ENCODE measurements at regions not wholly inside any gene's neighbourhood (a gene's known extent, or its start where the extent isn't known, plus 50 kb on each side); places are given as distances from the start of the nearest gene placed in this dataset.

- TF ChIP-seq, protein P1, sequence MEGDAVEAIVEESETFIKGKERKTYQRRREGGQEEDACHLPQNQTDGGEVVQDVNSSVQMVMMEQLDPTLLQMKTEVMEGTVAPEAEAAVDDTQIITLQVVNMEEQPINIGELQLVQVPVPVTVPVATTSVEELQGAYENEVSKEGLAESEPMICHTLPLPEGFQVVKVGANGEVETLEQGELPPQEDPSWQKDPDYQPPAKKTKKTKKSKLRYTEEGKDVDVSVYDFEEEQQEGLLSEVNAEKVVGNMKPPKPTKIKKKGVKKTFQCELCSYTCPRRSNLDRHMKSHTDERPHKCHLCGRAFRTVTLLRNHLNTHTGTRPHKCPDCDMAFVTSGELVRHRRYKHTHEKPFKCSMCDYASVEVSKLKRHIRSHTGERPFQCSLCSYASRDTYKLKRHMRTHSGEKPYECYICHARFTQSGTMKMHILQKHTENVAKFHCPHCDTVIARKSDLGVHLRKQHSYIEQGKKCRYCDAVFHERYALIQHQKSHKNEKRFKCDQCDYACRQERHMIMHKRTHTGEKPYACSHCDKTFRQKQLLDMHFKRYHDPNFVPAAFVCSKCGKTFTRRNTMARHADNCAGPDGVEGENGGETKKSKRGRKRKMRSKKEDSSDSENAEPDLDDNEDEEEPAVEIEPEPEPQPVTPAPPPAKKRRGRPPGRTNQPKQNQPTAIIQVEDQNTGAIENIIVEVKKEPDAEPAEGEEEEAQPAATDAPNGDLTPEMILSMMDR (IDR thresholded peaks at IDR 0.05) = no peak
- Histone ChIP-seq H3K36me3 (no peaks in the 10 kb centered on the region), H3K27ac (no peak overlapping the region), H3K9me3 (no peaks in the 10 kb centered on the region), H3K27me3 (peaks cover 10% of the 10 kb centered on the region), H3K4me1 (ENCODE audit: control insufficient read depth in 1 of 2, insufficient read depth in 1 of 2, low read depth in 1 of 2, low read length in 1 of 2) (no peaks in the 10 kb centered on the region), H3K4me3 (ENCODE audit: low read depth in 1 of 2, low read length in 1 of 2) (no peak overlapping the region)
Measured at GRCh38 chr1:230517326-230517725, 91.2 kb upstream of the PGBD5 start.

DNA sequence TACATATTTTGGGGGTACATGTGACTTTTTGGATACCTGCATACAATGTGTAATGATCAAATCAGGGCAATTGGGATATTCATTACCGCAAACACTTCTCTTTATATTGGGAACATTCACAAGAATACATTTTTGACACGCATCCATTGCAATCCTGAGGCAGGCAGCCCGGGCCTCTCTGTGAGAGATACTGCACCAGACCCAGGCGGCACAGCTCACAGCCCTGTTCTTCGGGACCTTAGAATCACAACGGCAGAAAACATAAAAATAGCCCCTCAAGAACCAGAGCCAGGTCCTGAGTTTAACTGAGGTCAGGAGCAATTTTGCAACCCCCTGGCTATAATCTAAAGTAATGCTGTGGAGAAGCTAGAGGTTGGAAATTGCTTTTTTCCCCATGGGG, 90.8 kb upstream of the PGBD5 start:
- no peak overlapping the region for H3K27ac ChIP-seq
- TF ChIP-seq, protein P1 (IDR thresholded peaks at IDR 0.05) = no peak
- H3K27me3 ChIP-seq = peaks cover 10% of the 10 kb centered on the region
- H3K4me3 ChIP-seq (ENCODE audit: low read depth in 1 of 2, low read length in 1 of 2) = no peak overlapping the region
- no peaks in the 10 kb centered on the region for H3K9me3 ChIP-seq
- no peaks in the 10 kb centered on the region for H3K36me3 ChIP-seq
- H3K4me1 ChIP-seq (ENCODE audit: control insufficient read depth in 1 of 2, insufficient read depth in 1 of 2, low read depth in 1 of 2, low read length in 1 of 2) = no peaks in the 10 kb centered on the region

DNA sequence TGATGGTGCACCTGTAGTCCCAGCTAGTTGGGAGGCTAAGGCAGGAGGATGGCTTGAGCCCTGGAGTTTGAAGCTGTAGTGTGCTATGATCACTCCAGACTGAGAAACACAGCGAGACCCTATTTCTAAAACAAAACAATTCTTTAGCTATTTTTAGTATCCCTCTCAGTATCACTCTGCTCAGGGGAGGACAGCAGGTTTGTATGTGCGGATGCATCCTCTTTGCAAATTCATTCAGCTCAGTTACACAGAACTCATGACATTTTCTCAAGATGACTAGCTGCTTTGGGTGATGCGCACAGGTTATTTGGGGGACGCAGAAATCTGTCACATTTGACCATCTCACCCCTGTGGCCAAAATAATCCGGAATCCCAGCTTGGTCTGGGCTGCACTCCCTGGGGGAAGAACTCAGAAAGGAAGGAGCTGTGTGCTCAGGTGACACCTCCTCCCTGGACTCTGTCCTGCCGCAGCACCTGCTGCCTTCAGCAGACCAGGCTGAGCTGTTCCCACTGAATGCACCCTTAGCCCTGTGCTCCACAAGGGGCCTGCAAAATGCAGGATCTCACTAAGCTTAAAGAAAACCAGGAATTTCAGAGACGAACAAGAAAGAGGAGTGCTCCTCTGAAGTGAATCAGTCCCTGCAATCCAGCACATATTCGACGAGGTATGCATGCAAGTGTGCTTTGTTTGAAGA, 89.5 kb upstream of the PGBD5 start:
- Histone ChIP-seq H3K27me3 (peaks cover 10% of the 10 kb centered on the region), H3K27ac (no peak overlapping the region), H3K4me3 (ENCODE audit: low read depth in 1 of 2, low read length in 1 of 2) (no peak overlapping the region), H3K36me3 (no peaks in the 10 kb centered on the region), H3K4me1 (ENCODE audit: control insufficient read depth in 1 of 2, insufficient read depth in 1 of 2, low read depth in 1 of 2, low read length in 1 of 2) (no peaks in the 10 kb centered on the region), H3K9me3 (no peaks in the 10 kb centered on the region)
- TF ChIP-seq, protein P1 (IDR thresholded peaks at IDR 0.05) = no peak

- peaks cover 7% of the 10 kb centered on the region for H3K27me3 ChIP-seq
- H3K36me3 ChIP-seq = no peaks in the 10 kb centered on the region
- H3K4me3 ChIP-seq (ENCODE audit: low read depth in 1 of 2, low read length in 1 of 2) = no peak overlapping the region
- no peaks in the 10 kb centered on the region for H3K4me1 ChIP-seq (ENCODE audit: control insufficient read depth in 1 of 2, insufficient read depth in 1 of 2, low read depth in 1 of 2, low read length in 1 of 2)
- TF ChIP-seq, protein P1 (IDR thresholded peaks at IDR 0.05) = no peak
- H3K27ac ChIP-seq = no peak overlapping the region
- H3K9me3 ChIP-seq = no peaks in the 10 kb centered on the region
Measured at GRCh38 chr1:230510496-230510895, 84.4 kb upstream of the PGBD5 start.

DNA sequence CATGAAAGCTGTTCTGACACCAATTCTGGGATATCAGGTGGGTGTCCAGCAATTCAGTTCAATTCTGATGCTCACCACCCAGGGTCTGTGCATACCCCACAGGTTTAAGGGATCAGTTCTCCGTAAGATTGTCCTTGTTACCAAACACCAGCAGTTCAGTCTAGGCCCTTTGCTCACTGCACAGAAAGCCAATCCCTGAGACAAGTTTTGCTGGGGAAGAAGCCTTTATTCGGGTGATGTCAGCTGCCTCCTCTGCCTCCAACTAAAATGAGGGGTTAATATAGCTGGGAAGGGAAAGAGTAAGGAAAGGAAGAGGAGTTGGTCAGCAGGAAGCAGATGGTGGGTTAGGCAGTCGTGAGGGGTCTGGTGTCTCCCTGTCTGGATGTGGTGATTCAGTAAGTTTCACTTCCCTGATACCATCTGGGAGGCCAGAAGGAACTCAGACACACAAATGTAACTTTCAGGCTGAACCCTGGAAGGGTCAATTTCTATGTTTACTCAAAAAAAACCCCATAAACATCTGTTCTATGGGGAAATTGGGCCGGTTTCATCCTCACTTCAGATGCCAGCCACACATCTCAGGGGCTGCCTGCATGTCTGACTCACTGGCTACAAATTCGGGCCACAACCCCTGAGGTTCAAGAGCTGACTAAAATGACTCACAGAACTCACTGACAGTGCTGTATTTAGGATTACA, 83.3 kb upstream of the PGBD5 start:
- H3K36me3 ChIP-seq = no peaks in the 10 kb centered on the region
- H3K27ac ChIP-seq = no peak overlapping the region
- H3K4me1 ChIP-seq (ENCODE audit: control insufficient read depth in 1 of 2, insufficient read depth in 1 of 2, low read depth in 1 of 2, low read length in 1 of 2) = no peaks in the 10 kb centered on the region
- H3K4me3 ChIP-seq (ENCODE audit: low read depth in 1 of 2, low read length in 1 of 2) = no peak overlapping the region
- peaks cover 6% of the 10 kb centered on the region for H3K27me3 ChIP-seq
- TF ChIP-seq, protein P1 (IDR thresholded peaks at IDR 0.05) = no peak
- H3K9me3 ChIP-seq = no peaks in the 10 kb centered on the region

All from neutrophil (primary cell).